ENCODE measurements at regions not wholly inside any gene's neighbourhood (a gene's known extent, or its start where the extent isn't known, plus 50 kb on each side); places are given as distances from the start of the nearest gene placed in this dataset.

DNA sequence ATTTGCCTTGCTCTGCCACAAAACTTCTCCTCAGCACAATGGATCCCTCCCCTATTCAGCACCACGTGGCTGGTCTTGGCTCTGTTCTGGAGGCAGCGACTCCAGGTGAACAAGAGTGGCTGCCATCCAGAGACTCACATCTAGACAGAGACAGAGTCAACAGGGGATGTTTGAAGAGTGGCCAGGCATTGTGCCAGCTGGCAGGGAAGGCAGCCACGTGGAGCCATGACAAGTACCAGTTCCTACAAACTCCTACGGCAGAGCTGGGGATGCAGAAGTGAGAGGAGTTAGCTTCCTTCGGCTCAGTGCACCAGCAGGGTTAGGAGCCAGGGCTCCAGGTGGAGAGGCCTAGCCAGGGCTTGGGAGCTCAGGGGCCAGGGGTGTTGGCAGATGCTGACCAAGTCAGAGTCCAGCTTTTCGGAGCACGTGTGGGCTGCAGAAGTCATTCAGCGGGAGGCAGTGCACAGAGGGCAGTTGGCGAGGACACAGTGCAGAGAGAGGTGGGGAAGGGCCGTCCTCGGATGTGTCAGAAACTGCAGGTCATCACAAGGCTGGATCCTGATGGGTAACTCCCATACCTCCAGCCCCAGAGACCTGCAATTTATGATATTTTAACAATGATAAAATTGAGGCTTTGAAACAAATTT is 171.7 kb upstream of the PDE10A start:
- Mint-ChIP-seq H3K27me3 (peaks cover 20 to 52% (median 52%) of the 10 kb centered on the region in 5 donors), H3K4me1 (peaks cover 1 to 14% (median 11%) of the 10 kb centered on the region in 7 donors), H3K9me3 (peaks cover 0 to 18% (median 2%) of the 10 kb centered on the region in 11 donors), H3K4me3 (no peak overlapping the region), H3K27ac (no peak overlapping the region), H3K36me3 (no peaks in the 10 kb centered on the region)
- ATAC-seq: no peak
- no peak for DNase-seq
- no peaks in the 10 kb centered on the region for H3K9me3 ChIP-seq (ENCODE audit: control insufficient read depth in 2 of 3, low read length in 3 of 3)
- H3K4me1 ChIP-seq (ENCODE audit: control insufficient read depth in 2 of 2, insufficient read depth in 2 of 2, low read length in 2 of 2): peaks cover 0 to 3% of the 10 kb centered on the region in 2 donors
- no peak overlapping the region for H3K27ac ChIP-seq (ENCODE audit: low read depth, low read length)
- no peaks in the 10 kb centered on the region for H3K27me3 ChIP-seq (ENCODE audit: control insufficient read depth in 2 of 2, insufficient read depth in 2 of 2, low read length in 2 of 2)
- no peak overlapping the region for H3K4me3 ChIP-seq (ENCODE audit: low read length)
- ChIA-PET CTCF (no interaction called here), POLR2A (no interaction called here)
- no peaks in the 10 kb centered on the region for H3K36me3 ChIP-seq (ENCODE audit: control insufficient read depth in 2 of 3, insufficient read depth in 3 of 3, low read length in 3 of 3)
- intact Hi-C loops (cut with micrococcal nuclease): no loop called here

DNA sequence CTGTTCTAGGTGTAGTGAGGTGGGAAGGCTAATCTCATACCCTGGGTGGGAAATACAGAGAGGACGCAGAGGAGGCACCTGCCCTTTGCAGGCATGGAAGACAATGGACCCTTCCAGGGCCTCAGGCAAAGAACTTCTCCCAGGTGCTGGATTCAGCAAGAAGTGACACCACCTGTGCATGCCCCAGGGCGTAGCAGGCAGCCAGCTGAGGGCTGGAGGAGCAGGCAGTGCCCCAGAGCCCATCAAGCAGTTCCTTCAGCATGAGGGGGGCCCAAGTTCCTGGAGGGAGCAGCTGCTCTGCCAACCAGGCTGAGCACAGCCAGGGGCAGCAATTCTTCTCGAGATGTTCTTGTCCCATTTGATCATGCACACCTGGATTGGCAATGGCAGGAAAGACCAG is 170.3 kb upstream of the PDE10A start:
- Mint-ChIP-seq H3K9me3 (peaks cover 0 to 14% (median 0%) of the 10 kb centered on the region in 11 donors), H3K27me3 (peaks cover 19 to 61% (median 48%) of the 10 kb centered on the region in 5 donors), H3K4me3 (no peak overlapping the region), H3K4me1 (peaks cover 1 to 14% (median 11%) of the 10 kb centered on the region in 7 donors), H3K36me3 (no peaks in the 10 kb centered on the region), H3K27ac (no peak overlapping the region)
- Histone ChIP-seq H3K4me1 (ENCODE audit: control insufficient read depth in 2 of 2, insufficient read depth in 2 of 2, low read length in 2 of 2) (peaks cover 0 to 3% of the 10 kb centered on the region in 2 donors), H3K27me3 (ENCODE audit: control insufficient read depth in 2 of 2, insufficient read depth in 2 of 2, low read length in 2 of 2) (no peaks in the 10 kb centered on the region), H3K9me3 (ENCODE audit: control insufficient read depth in 2 of 3, low read length in 3 of 3) (no peaks in the 10 kb centered on the region), H3K36me3 (ENCODE audit: control insufficient read depth in 2 of 3, insufficient read depth in 3 of 3, low read length in 3 of 3) (no peaks in the 10 kb centered on the region), H3K4me3 (ENCODE audit: low read length) (no peak overlapping the region), H3K27ac (ENCODE audit: low read depth, low read length) (no peak overlapping the region)
- DNase-seq (no peak), ATAC-seq (no peak)
- ChIA-PET CTCF (no interaction called here), POLR2A (no interaction called here)
- intact Hi-C loops (cut with micrococcal nuclease): no loop called here

DNA sequence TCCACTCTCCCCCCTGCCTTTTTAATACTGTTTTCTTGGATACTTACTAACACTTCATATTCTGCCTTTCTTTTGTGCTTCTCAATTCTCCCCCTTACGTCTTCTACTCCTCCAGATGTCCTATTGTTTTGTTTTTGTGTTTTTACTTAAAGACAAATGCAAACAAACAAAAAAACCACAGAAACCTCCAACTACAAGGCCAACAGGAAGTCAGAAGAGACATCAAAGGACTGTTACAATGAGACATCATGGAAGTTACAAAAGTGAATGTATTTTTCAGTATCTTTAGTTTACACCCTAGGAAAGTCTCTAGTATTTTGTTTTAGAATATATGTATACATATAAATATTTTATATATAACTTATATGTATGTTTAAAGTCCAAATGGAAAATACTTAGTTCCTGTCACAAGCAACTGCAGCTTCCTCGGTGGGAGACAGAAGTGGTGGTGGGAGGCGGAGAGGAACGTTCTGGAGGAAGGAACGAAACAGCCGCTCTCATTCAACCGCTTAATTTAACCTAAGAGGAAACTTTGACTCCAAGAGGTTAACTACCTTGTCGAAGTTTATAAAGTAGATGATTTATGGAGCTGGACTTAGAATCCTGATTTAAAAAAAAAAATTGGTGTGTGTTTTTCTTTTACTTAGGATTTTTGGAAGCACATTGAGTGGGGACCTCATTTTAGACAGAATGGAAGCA is 168.9 kb upstream of the PDE10A start:
- Mint-ChIP-seq H3K4me3 (peak overlapping the region in 6 of 10 donors; percentile 15 to 67 (median 42)), H3K4me1 (peaks cover 1 to 14% (median 11%) of the 10 kb centered on the region in 7 donors), H3K9me3 (peaks cover 0 to 10% (median 0%) of the 10 kb centered on the region in 11 donors), H3K27ac (peak overlapping the region in 1 of 9 donors; percentile 67), H3K27me3 (peaks cover 19 to 65% (median 48%) of the 10 kb centered on the region in 5 donors), H3K36me3 (no peaks in the 10 kb centered on the region)
- intact Hi-C loops (cut with micrococcal nuclease): no loop called here
- Histone ChIP-seq H3K36me3 (ENCODE audit: control insufficient read depth in 2 of 3, insufficient read depth in 3 of 3, low read length in 3 of 3) (no peaks in the 10 kb centered on the region), H3K27me3 (ENCODE audit: control insufficient read depth in 2 of 2, insufficient read depth in 2 of 2, low read length in 2 of 2) (no peaks in the 10 kb centered on the region), H3K4me3 (ENCODE audit: low read length) (no peak overlapping the region), H3K27ac (ENCODE audit: low read depth, low read length) (no peak overlapping the region), H3K4me1 (ENCODE audit: control insufficient read depth in 2 of 2, insufficient read depth in 2 of 2, low read length in 2 of 2) (peaks cover 0 to 3% of the 10 kb centered on the region in 2 donors), H3K9me3 (ENCODE audit: control insufficient read depth in 2 of 3, low read length in 3 of 3) (no peaks in the 10 kb centered on the region)
- no peak for DNase-seq
- CTCF ChIA-PET: no interaction called here
- no peak for ATAC-seq
- POLR2A ChIA-PET: no interaction called here

DNA sequence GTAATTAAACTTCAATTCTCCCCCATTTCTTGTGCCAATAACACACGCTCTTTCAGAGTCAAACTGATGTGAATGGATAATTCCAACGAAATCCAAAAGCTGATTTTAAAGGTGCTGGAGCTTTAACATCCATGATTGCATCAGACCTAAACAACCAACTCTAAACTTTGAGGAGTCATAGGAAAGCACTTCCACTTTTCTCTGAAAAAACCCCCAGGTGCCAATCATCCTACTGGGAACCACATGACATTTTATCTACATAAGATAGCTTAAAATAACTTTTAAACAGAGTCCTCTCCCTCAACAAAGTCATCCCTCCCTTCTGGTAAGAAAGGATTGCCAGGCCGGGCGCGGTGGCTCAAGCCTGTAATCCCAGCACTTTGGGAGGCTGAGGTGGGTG is 167.7 kb upstream of the PDE10A start:
- Histone ChIP-seq H3K27me3 (ENCODE audit: control insufficient read depth in 2 of 2, insufficient read depth in 2 of 2, low read length in 2 of 2) (no peaks in the 10 kb centered on the region), H3K4me3 (ENCODE audit: low read length) (no peak overlapping the region), H3K36me3 (ENCODE audit: control insufficient read depth in 2 of 3, insufficient read depth in 3 of 3, low read length in 3 of 3) (no peaks in the 10 kb centered on the region), H3K9me3 (ENCODE audit: control insufficient read depth in 2 of 3, low read length in 3 of 3) (no peaks in the 10 kb centered on the region), H3K4me1 (ENCODE audit: control insufficient read depth in 2 of 2, insufficient read depth in 2 of 2, low read length in 2 of 2) (peaks cover 0 to 3% of the 10 kb centered on the region in 2 donors), H3K27ac (ENCODE audit: low read depth, low read length) (no peak overlapping the region)
- peaks cover 19 to 58% (median 44%) of the 10 kb centered on the region in 5 donors for H3K27me3 Mint-ChIP-seq
- ChIA-PET CTCF (no interaction called here), POLR2A (no interaction called here)
- intact Hi-C loops (cut with micrococcal nuclease): no loop called here
- no peak overlapping the region for H3K27ac Mint-ChIP-seq
- H3K36me3 Mint-ChIP-seq: no peaks in the 10 kb centered on the region
- ATAC-seq (no peak), DNase-seq (no peak)
- no peak overlapping the region for H3K4me3 Mint-ChIP-seq
- H3K4me1 Mint-ChIP-seq: peaks cover 1 to 14% (median 11%) of the 10 kb centered on the region in 7 donors
- H3K9me3 Mint-ChIP-seq: peaks cover 0 to 3% (median 0%) of the 10 kb centered on the region in 11 donors

DNA sequence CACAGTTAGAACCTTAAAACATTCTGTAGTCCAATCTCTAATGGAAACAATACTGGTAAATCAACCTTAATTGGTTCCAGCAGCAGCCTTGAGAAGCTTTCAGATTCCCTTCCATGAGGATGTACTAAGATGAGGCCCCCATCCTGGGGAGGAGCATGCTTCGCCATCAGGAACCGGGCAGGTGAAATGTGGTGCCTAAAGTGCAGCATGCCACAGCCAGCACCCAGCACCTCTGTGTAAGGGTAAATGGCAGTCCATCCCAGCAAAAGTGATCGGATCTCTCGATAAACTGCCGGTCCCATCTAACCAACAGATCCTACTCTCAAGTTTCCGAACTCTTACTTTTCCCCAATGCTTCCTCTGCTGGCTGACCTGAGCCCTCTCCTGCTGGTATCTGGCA is 166.3 kb upstream of the PDE10A start:
- no peak overlapping the region for H3K27ac ChIP-seq (ENCODE audit: low read depth, low read length)
- peaks cover 1 to 14% (median 11%) of the 10 kb centered on the region in 7 donors for H3K4me1 Mint-ChIP-seq
- peaks cover 16 to 47% (median 33%) of the 10 kb centered on the region in 5 donors for H3K27me3 Mint-ChIP-seq
- peaks cover 0 to 3% (median 0%) of the 10 kb centered on the region in 11 donors for H3K9me3 Mint-ChIP-seq
- no peak for ATAC-seq
- H3K27ac Mint-ChIP-seq: no peak overlapping the region
- CTCF ChIA-PET: no interaction called here
- DNase-seq: no peak
- H3K9me3 ChIP-seq (ENCODE audit: control insufficient read depth in 2 of 3, low read length in 3 of 3): no peaks in the 10 kb centered on the region
- H3K36me3 Mint-ChIP-seq: no peaks in the 10 kb centered on the region
- intact Hi-C loops (cut with micrococcal nuclease): no loop called here
- H3K36me3 ChIP-seq (ENCODE audit: control insufficient read depth in 2 of 3, insufficient read depth in 3 of 3, low read length in 3 of 3): no peaks in the 10 kb centered on the region
- no peaks in the 10 kb centered on the region for H3K27me3 ChIP-seq (ENCODE audit: control insufficient read depth in 2 of 2, insufficient read depth in 2 of 2, low read length in 2 of 2)
- H3K4me3 Mint-ChIP-seq: no peak overlapping the region
- peaks cover 0 to 3% of the 10 kb centered on the region in 2 donors for H3K4me1 ChIP-seq (ENCODE audit: control insufficient read depth in 2 of 2, insufficient read depth in 2 of 2, low read length in 2 of 2)
- POLR2A ChIA-PET: no interaction called here
- H3K4me3 ChIP-seq (ENCODE audit: low read length): no peak overlapping the region

DNA sequence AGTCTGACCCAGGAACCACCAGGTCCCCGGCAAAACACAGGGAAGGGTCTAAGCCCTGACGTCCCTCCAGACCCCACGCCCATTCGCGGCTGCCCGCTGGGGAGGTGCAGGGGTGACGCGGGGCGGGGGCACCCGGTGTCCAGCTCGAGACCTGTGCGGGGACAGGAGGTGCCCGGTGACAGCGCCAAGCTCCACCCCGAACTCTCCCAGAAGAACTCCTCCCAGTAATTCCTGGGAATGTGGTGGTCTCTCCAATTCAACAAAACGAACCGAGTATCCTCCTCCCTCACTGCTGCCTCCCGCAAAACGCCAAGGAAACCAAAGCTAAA is 164.1 kb upstream of the PDE10A start:
- Histone ChIP-seq H3K27ac (ENCODE audit: low read depth, low read length) (no peak overlapping the region), H3K9me3 (ENCODE audit: control insufficient read depth in 2 of 3, low read length in 3 of 3) (no peaks in the 10 kb centered on the region), H3K4me1 (ENCODE audit: control insufficient read depth in 2 of 2, insufficient read depth in 2 of 2, low read length in 2 of 2) (peaks cover 0 to 2% of the 10 kb centered on the region in 2 donors), H3K27me3 (ENCODE audit: control insufficient read depth in 2 of 2, insufficient read depth in 2 of 2, low read length in 2 of 2) (no peaks in the 10 kb centered on the region), H3K36me3 (ENCODE audit: control insufficient read depth in 2 of 3, insufficient read depth in 3 of 3, low read length in 3 of 3) (no peaks in the 10 kb centered on the region), H3K4me3 (ENCODE audit: low read length) (no peak overlapping the region)
- Mint-ChIP-seq H3K27me3 (peaks cover 8 to 31% (median 25%) of the 10 kb centered on the region in 5 donors), H3K4me3 (no peak overlapping the region), H3K9me3 (peaks cover 0 to 3% (median 0%) of the 10 kb centered on the region in 11 donors), H3K36me3 (no peaks in the 10 kb centered on the region), H3K27ac (no peak overlapping the region), H3K4me1 (peaks cover 1 to 6% (median 5%) of the 10 kb centered on the region in 7 donors)
- DNase-seq (no peak), ATAC-seq (peak; percentile 17)
- intact Hi-C loops (cut with micrococcal nuclease): no loop called here
- POLR2A ChIA-PET: no interaction called here
- CTCF ChIA-PET: no interaction called here

Measured in naive thymus-derived CD4-positive, alpha-beta T cell (primary cell).